GM20431 (cell line): ENCODE measurements at regions not wholly inside any gene's neighbourhood (a gene's known extent, or its start where the extent isn't known, plus 50 kb on each side); places are given as distances from the start of the nearest gene placed in this dataset.

Experiments
- in situ Hi-C: fragments of 300-500 bp; cut with MseI, MboI; formaldehyde crosslinking; loops from one replicate; pipeline ENCODE4 v1.15.0; 2020; ENCODE audit warnings: low sequenced_read_pairs; ENCODE audit not compliant: unreplicated experiment

DNA sequence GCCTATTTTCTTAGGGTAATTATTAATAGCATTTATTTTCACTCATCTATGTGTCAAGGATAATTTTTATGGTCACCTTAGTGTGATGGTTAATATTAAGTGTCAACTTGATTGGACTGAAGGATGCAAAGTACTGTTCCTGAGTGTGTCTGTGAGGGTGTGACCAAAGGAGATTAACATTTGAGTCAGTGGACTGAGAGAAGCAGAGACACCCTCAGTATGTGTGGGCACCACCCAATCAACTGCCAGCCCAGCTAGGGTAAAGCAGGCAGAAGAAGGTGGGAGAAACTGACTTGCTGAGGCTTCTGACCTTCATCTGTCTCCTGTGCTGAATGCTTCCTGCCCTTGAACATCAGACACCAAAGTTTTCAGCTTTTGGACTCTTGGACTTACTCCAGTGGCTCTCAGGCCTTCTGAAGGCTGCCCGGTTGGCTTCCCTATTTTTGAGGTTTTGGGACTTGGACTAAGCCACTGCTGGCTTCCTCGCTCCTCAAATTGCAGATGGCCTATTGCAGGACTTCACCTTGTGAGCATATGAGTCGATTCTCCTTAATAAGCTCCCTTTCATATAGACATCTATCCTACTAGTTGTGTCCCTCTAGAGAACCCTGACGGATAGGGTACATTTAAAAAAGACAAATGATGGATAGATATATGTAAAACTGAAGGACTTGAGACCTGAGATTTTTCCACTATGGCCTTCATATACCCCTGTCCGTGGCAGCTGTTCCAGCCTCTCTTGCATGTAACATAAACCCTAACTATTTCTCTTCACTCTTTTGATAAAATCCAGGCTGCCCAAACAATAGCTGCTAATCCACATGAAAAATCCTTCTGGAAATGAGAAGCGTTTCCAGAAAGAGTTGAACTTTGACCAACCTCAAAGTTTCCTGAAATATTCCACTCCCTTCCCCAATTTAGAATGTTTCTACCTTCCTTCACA, 62.1 kb upstream of the RGS17 start:
- in situ Hi-C loops: no loop called here

DNA sequence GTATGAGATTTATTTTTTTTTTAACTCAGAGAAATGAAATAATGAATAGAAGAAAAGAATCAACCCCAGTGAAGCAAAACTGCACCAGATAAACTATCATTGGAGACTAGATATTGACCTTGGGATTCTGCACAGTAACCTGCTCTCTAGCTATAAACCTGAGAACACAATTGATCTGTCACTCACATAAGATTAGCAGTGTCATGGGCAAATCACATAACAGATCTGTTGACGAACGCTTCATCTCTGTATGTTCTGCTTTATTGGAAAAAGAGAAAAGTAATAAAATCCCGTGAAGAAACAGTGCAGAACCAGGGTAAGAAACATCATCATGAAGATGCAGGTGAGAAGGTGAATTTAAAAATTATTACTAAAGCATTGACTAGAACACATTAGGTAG, 52.8 kb upstream of the RGS17 start:
- in situ Hi-C loops: no loop called here
